ENCODE measurements at regions not wholly inside any gene's neighbourhood (a gene's known extent, or its start where the extent isn't known, plus 50 kb on each side); places are given as distances from the start of the nearest gene placed in this dataset.
"Not testable (repeated sequence)": the region's sequence is repeated elsewhere in the genome, so short reads cannot be mapped to it uniquely, and the experiment has no call there.

- Mint-ChIP-seq H3K9me3 (peaks cover 17% of the 10 kb centered on the region), H3K27me3 (ENCODE audit: low read depth) (no peaks in the 10 kb centered on the region), H3K36me3 (ENCODE audit: low read depth) (no peaks in the 10 kb centered on the region), H3K4me3 (no peak overlapping the region), H3K27ac (no peak overlapping the region), H3K4me1 (ENCODE audit: low read depth) (no peaks in the 10 kb centered on the region)
These were observed 199.0 kb upstream of the DCC start for GRCh38 chr18:52140986-52141385.

GRCh38 chr18:52150050-52150449 is 189.9 kb upstream of the DCC start:
- no peak overlapping the region for H3K27ac Mint-ChIP-seq
- no peaks in the 10 kb centered on the region for H3K4me1 Mint-ChIP-seq (ENCODE audit: low read depth)
- no peaks in the 10 kb centered on the region for H3K36me3 Mint-ChIP-seq (ENCODE audit: low read depth)
- peaks cover 5% of the 10 kb centered on the region for H3K9me3 Mint-ChIP-seq
- H3K4me3 Mint-ChIP-seq: no peak overlapping the region
- no peaks in the 10 kb centered on the region for H3K27me3 Mint-ChIP-seq (ENCODE audit: low read depth)

- no peaks in the 10 kb centered on the region for H3K27me3 Mint-ChIP-seq (ENCODE audit: low read depth)
- no peaks in the 10 kb centered on the region for H3K36me3 Mint-ChIP-seq (ENCODE audit: low read depth)
- peaks cover 5% of the 10 kb centered on the region for H3K9me3 Mint-ChIP-seq
- no peak overlapping the region for H3K27ac Mint-ChIP-seq
- no peak overlapping the region for H3K4me3 Mint-ChIP-seq
- no peaks in the 10 kb centered on the region for H3K4me1 Mint-ChIP-seq (ENCODE audit: low read depth)
These were observed 188.0 kb upstream of the DCC start for GRCh38 chr18:52152036-52152435.

- H3K36me3 Mint-ChIP-seq (ENCODE audit: low read depth): no peaks in the 10 kb centered on the region
- H3K4me3 Mint-ChIP-seq: no peak overlapping the region
- no peaks in the 10 kb centered on the region for H3K27me3 Mint-ChIP-seq (ENCODE audit: low read depth)
- H3K27ac Mint-ChIP-seq: no peak overlapping the region
- H3K4me1 Mint-ChIP-seq (ENCODE audit: low read depth): no peaks in the 10 kb centered on the region
- no peaks in the 10 kb centered on the region for H3K9me3 Mint-ChIP-seq
These were observed 183.8 kb upstream of the DCC start for GRCh38 chr18:52156166-52156565.

- Mint-ChIP-seq H3K4me1 (ENCODE audit: low read depth) (no peaks in the 10 kb centered on the region), H3K36me3 (ENCODE audit: low read depth) (no peaks in the 10 kb centered on the region), H3K9me3 (peaks cover 5% of the 10 kb centered on the region), H3K27ac (no peak overlapping the region), H3K27me3 (ENCODE audit: low read depth) (no peaks in the 10 kb centered on the region), H3K4me3 (no peak overlapping the region)
These were observed 179.4 kb upstream of the DCC start for GRCh38 chr18:52160636-52161035.

- H3K36me3 Mint-ChIP-seq (ENCODE audit: low read depth): no peaks in the 10 kb centered on the region
- H3K27me3 Mint-ChIP-seq (ENCODE audit: low read depth): no peaks in the 10 kb centered on the region
- peaks cover 5% of the 10 kb centered on the region for H3K9me3 Mint-ChIP-seq
- H3K4me3 Mint-ChIP-seq: no peak overlapping the region
- no peak overlapping the region for H3K27ac Mint-ChIP-seq
- H3K4me1 Mint-ChIP-seq (ENCODE audit: low read depth): no peaks in the 10 kb centered on the region
These were observed 176.5 kb upstream of the DCC start for GRCh38 chr18:52163478-52163877.

- H3K4me3 Mint-ChIP-seq; H3K27ac Mint-ChIP-seq; H3K36me3 Mint-ChIP-seq (ENCODE audit: low read depth); H3K9me3 Mint-ChIP-seq; H3K4me1 Mint-ChIP-seq (ENCODE audit: low read depth); H3K27me3 Mint-ChIP-seq (ENCODE audit: low read depth): not testable (repeated sequence)
These were observed 171.9 kb upstream of the DCC start for GRCh38 chr18:52168131-52168530.

GRCh38 chr18:52174220-52174619 is 165.8 kb upstream of the DCC start:
- H3K27ac Mint-ChIP-seq: no peak overlapping the region
- no peak overlapping the region for H3K4me3 Mint-ChIP-seq
- H3K36me3 Mint-ChIP-seq (ENCODE audit: low read depth): no peaks in the 10 kb centered on the region
- H3K27me3 Mint-ChIP-seq (ENCODE audit: low read depth): no peaks in the 10 kb centered on the region
- no peaks in the 10 kb centered on the region for H3K4me1 Mint-ChIP-seq (ENCODE audit: low read depth)
- H3K9me3 Mint-ChIP-seq: peaks cover 2% of the 10 kb centered on the region

GRCh38 chr18:52175406-52175805 is 164.6 kb upstream of the DCC start:
- Mint-ChIP-seq H3K27me3 (ENCODE audit: low read depth) (no peaks in the 10 kb centered on the region), H3K27ac (no peak overlapping the region), H3K4me3 (no peak overlapping the region), H3K36me3 (ENCODE audit: low read depth) (no peaks in the 10 kb centered on the region), H3K9me3 (peaks cover 2% of the 10 kb centered on the region), H3K4me1 (ENCODE audit: low read depth) (no peaks in the 10 kb centered on the region)

- Mint-ChIP-seq H3K4me3 (no peak overlapping the region), H3K27ac (no peak overlapping the region), H3K9me3 (peaks cover 2% of the 10 kb centered on the region), H3K36me3 (ENCODE audit: low read depth) (no peaks in the 10 kb centered on the region), H3K4me1 (ENCODE audit: low read depth) (no peaks in the 10 kb centered on the region), H3K27me3 (ENCODE audit: low read depth) (no peaks in the 10 kb centered on the region)
These were observed 156.9 kb upstream of the DCC start for GRCh38 chr18:52183107-52183506.

GRCh38 chr18:52190195-52190594 is 149.8 kb upstream of the DCC start:
- H3K36me3 Mint-ChIP-seq (ENCODE audit: low read depth): no peaks in the 10 kb centered on the region
- no peak overlapping the region for H3K27ac Mint-ChIP-seq
- no peaks in the 10 kb centered on the region for H3K4me1 Mint-ChIP-seq (ENCODE audit: low read depth)
- no peak overlapping the region for H3K4me3 Mint-ChIP-seq
- H3K9me3 Mint-ChIP-seq: no peaks in the 10 kb centered on the region
- no peaks in the 10 kb centered on the region for H3K27me3 Mint-ChIP-seq (ENCODE audit: low read depth)

GRCh38 chr18:52190631-52191030 is 149.4 kb upstream of the DCC start:
- H3K36me3 Mint-ChIP-seq (ENCODE audit: low read depth): no peaks in the 10 kb centered on the region
- H3K4me1 Mint-ChIP-seq (ENCODE audit: low read depth): no peaks in the 10 kb centered on the region
- no peaks in the 10 kb centered on the region for H3K9me3 Mint-ChIP-seq
- H3K4me3 Mint-ChIP-seq: no peak overlapping the region
- no peak overlapping the region for H3K27ac Mint-ChIP-seq
- no peaks in the 10 kb centered on the region for H3K27me3 Mint-ChIP-seq (ENCODE audit: low read depth)

- Mint-ChIP-seq H3K9me3 (no peaks in the 10 kb centered on the region), H3K36me3 (ENCODE audit: low read depth) (no peaks in the 10 kb centered on the region), H3K27ac (no peak overlapping the region), H3K4me3 (no peak overlapping the region), H3K4me1 (ENCODE audit: low read depth) (no peaks in the 10 kb centered on the region), H3K27me3 (ENCODE audit: low read depth) (no peaks in the 10 kb centered on the region)
These were observed 139.6 kb upstream of the DCC start for GRCh38 chr18:52200406-52200805.

GRCh38 chr18:52200921-52201663 is 138.9 kb upstream of the DCC start:
- no peaks in the 10 kb centered on the region for H3K36me3 Mint-ChIP-seq (ENCODE audit: low read depth)
- H3K4me3 Mint-ChIP-seq: no peak overlapping the region
- H3K27me3 Mint-ChIP-seq (ENCODE audit: low read depth): no peaks in the 10 kb centered on the region

GRCh38 chr18:52208646-52209045 is 131.4 kb upstream of the DCC start:
- H3K36me3 Mint-ChIP-seq (ENCODE audit: low read depth): no peaks in the 10 kb centered on the region
- H3K4me3 Mint-ChIP-seq: no peak overlapping the region
- H3K27me3 Mint-ChIP-seq (ENCODE audit: low read depth): no peaks in the 10 kb centered on the region
- no peak overlapping the region for H3K27ac Mint-ChIP-seq
- no peaks in the 10 kb centered on the region for H3K4me1 Mint-ChIP-seq (ENCODE audit: low read depth)
- peaks cover 4% of the 10 kb centered on the region for H3K9me3 Mint-ChIP-seq

More at GRCh38 chr18:52200921-52201663, 138.9 kb upstream of the DCC start:
- H3K9me3 Mint-ChIP-seq: no peaks in the 10 kb centered on the region
- H3K4me1 Mint-ChIP-seq (ENCODE audit: low read depth): no peaks in the 10 kb centered on the region
- H3K27ac Mint-ChIP-seq: no peak overlapping the region

- H3K4me1 Mint-ChIP-seq (ENCODE audit: low read depth): no peaks in the 10 kb centered on the region
- no peak overlapping the region for H3K4me3 Mint-ChIP-seq
- no peak overlapping the region for H3K27ac Mint-ChIP-seq
- H3K27me3 Mint-ChIP-seq (ENCODE audit: low read depth): no peaks in the 10 kb centered on the region
- H3K9me3 Mint-ChIP-seq: no peaks in the 10 kb centered on the region
- H3K36me3 Mint-ChIP-seq (ENCODE audit: low read depth): no peaks in the 10 kb centered on the region
These were observed 123.9 kb upstream of the DCC start for GRCh38 chr18:52216109-52216508.
